ENCODE measurements at regions not wholly inside any gene's neighbourhood (a gene's known extent, or its start where the extent isn't known, plus 50 kb on each side); places are given as distances from the start of the nearest gene placed in this dataset.

DNA sequence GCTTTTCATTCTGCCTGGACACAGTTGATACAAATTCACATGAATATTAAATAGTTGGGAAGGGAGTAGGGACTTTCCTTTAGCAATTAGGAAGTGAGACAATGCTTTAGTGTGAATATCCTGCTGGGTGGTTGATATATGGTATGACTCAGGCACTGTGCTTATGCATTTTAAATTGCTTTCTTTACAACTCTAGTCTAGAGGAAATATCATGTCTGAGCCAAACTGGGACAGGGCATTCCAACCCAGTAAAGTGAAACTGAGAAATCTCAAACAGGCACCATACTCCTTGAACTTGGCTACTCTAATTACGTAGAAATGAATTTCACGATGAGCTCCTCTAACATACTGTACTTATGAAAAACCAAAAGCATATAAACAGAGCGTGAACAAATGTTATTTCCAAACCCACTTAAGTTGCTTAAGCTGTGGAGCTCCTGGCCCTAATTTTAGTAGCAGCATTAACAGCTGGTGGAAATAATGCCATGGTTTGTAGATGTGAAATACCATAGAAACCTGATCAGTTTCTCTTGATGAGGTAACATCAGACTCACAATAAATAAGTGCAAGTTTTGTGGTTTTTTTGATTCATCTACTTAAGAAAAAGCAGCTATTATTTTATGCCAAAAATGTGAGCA is 242.9 kb upstream of the GK2 start:
- intact Hi-C loops (cut with micrococcal nuclease) (loop anchor here (2.0 to 5.0 kb wide), 4 partner anchors 422 to 1789 kb away; partner anchors contain the start of genes ANTXR2 and MRPL1), dilution Hi-C loops (cut with MboI; ENCODE audit: extremely low pct_ligation_motif_present, low sequenced_read_pairs) (no loop called here)
- ChIA-PET CTCF (interaction anchor here (1.0 to 1.3 kb wide), 2 partner anchors 9 to 565 kb away, joined by 5 read pairs; no protein-coding TSS in a partner anchor), POLR2A (no interaction called here)
- no peaks in the 10 kb centered on the region for H3K9me1 ChIP-seq (replicated peaks; ENCODE audit: control insufficient read depth, extremely low read depth, insufficient read depth, low read length)
- H3K27ac ChIP-seq (ENCODE audit: insufficient read depth, low read depth, low read length), result peak overlapping the region; percentile 87
- peak overlapping the region; percentile 64 for H3K4me2 ChIP-seq (ENCODE audit: insufficient read depth, low read length)
- peak overlapping the region; percentile 57 for H3K9ac ChIP-seq (replicated peaks; ENCODE audit: extremely low read depth, insufficient read depth, low read length)
- no peaks in the 10 kb centered on the region for H3K27me3 ChIP-seq (ENCODE audit: control insufficient read depth in 2 of 2, insufficient read depth in 2 of 2, low read length in 2 of 2)
- DNase-seq (ENCODE audit: low read depth, low spot score), result peak; percentile 96
- TSS peak; percentile 83 for BruUV-seq (replicated peaks)
- no peaks in the 10 kb centered on the region for H3K79me2 ChIP-seq (ENCODE audit: control insufficient read depth, insufficient read depth, low read length)
- no peak for TF ChIP-seq POLR2A (IDR thresholded peaks at IDR 0.05; ENCODE audit: low read depth, low read length)
- TF ChIP-seq MYC (IDR thresholded peaks at IDR 0.05; ENCODE audit: low read depth, low read length), result peak; percentile 7
- TF ChIP-seq POLR2AphosphoS5 (IDR thresholded peaks at IDR 0.05; ENCODE audit: insufficient read depth, low read depth, low read length), result peak; percentile 18
- no peak for TF ChIP-seq GATA2 (IDR thresholded peaks at IDR 0.05; ENCODE audit: insufficient read depth, insufficient read length, low read depth, low read length)
- TF ChIP-seq, protein P1, sequence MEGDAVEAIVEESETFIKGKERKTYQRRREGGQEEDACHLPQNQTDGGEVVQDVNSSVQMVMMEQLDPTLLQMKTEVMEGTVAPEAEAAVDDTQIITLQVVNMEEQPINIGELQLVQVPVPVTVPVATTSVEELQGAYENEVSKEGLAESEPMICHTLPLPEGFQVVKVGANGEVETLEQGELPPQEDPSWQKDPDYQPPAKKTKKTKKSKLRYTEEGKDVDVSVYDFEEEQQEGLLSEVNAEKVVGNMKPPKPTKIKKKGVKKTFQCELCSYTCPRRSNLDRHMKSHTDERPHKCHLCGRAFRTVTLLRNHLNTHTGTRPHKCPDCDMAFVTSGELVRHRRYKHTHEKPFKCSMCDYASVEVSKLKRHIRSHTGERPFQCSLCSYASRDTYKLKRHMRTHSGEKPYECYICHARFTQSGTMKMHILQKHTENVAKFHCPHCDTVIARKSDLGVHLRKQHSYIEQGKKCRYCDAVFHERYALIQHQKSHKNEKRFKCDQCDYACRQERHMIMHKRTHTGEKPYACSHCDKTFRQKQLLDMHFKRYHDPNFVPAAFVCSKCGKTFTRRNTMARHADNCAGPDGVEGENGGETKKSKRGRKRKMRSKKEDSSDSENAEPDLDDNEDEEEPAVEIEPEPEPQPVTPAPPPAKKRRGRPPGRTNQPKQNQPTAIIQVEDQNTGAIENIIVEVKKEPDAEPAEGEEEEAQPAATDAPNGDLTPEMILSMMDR (IDR thresholded peaks at IDR 0.05; ENCODE audit: extremely low read depth in 1 of 2, insufficient read depth in 1 of 2, low read depth in 1 of 2, low read length in 2 of 2), result no peak
- peak; percentile 69 for TF ChIP-seq FOS (IDR thresholded peaks at IDR 0.05; ENCODE audit: borderline replicate concordance, insufficient read depth, low read length)
- peak; percentile 86 for TF ChIP-seq JUN (IDR thresholded peaks at IDR 0.05; ENCODE audit: borderline replicate concordance, insufficient read depth, insufficient read length, low read depth)
- TF ChIP-seq, protein P2, sequence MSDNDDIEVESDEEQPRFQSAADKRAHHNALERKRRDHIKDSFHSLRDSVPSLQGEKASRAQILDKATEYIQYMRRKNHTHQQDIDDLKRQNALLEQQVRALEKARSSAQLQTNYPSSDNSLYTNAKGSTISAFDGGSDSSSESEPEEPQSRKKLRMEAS (IDR thresholded peaks at IDR 0.05; ENCODE audit: insufficient read depth, insufficient read length), result no peak
- no peak for TF ChIP-seq EZH2 (IDR thresholded peaks at IDR 0.05; ENCODE audit: borderline replicate concordance, low read depth, low read length, severe bottlenecking)
- H3K4me1 ChIP-seq (ENCODE audit: control insufficient read depth, extremely low read depth, insufficient read depth, low read length), result peaks cover 29% of the 10 kb centered on the region
- FAIRE-seq, result peak; percentile 94
- H2AFZ ChIP-seq (ENCODE audit: low read depth, low read length), result peak overlapping the region; percentile 22
- H3K9me3 ChIP-seq (replicated peaks; ENCODE audit: control insufficient read depth, insufficient read depth, low read length), result no peaks in the 10 kb centered on the region
- no peaks in the 10 kb centered on the region for H3K36me3 ChIP-seq (ENCODE audit: control insufficient read depth in 2 of 2, extremely low read depth in 1 of 2, insufficient read depth in 2 of 2, low read length in 2 of 2)
- H3K4me3 ChIP-seq (replicated peaks in 1 of 3; ENCODE audit: insufficient read depth in 1 of 3, low read depth in 1 of 3, low read length in 3 of 3), result peak overlapping the region in 1 of 3 experiments; percentile 3
- no peaks in the 10 kb centered on the region for H4K20me1 ChIP-seq (replicated peaks; ENCODE audit: control insufficient read depth, extremely low read depth, insufficient read depth, low read length)
